GM12878 (cell line): ENCODE measurements at regions not wholly inside any gene's neighbourhood (a gene's known extent, or its start where the extent isn't known, plus 50 kb on each side); places are given as distances from the start of the nearest gene placed in this dataset.

Experiments used
- CBFB ChIP-seq: IDR thresholded peaks from 2 replicates; pipeline ENCODE4 v1.6.1; 2016; ENCODE audit warnings: antibody characterized with exemption, low read depth
- CEBPZ ChIP-seq: fragments of 150-350 bp; IDR thresholded peaks from 2 replicates; pipeline ENCODE4 v1.6.1; 2016; ENCODE audit warnings: low read depth, low read length
- CHD1 ChIP-seq: IDR thresholded peaks from 2 replicates; pipeline ENCODE4 v1.6.1; 2012; ENCODE audit warnings: low read depth, low read length, improper control_type of control experiment
- CTCF ChIP-seq, 3 experiments: IDR thresholded peaks in 2 of 3; conservative IDR thresholded peaks in 1 of 3; 2 replicates each; pipeline ENCODE4 v1.5.1; 2011; ENCODE audit warnings: low read depth in 3 of 3, low read length in 3 of 3, mild to moderate bottlenecking in 3 of 3, control low read depth in 2 of 3, moderate library complexity in 2 of 3, inconsistent platforms in 1 of 3, mixed read lengths in 1 of 3; ENCODE audit not compliant: control insufficient read depth in 2 of 3, insufficient read depth in 1 of 3; ENCODE audit errors: extremely low read depth in 1 of 3
- EP300 ChIP-seq, 2 experiments: fragments of 150-350 bp in 1 of 2; IDR thresholded peaks; 2 replicates each; pipeline ENCODE4 v1.6.1; 2011 to 2012; ENCODE audit warnings: low read depth in 2 of 2, low read length in 2 of 2, borderline replicate concordance in 1 of 2, improper control_type of control experiment in 1 of 2, inconsistent platforms in 1 of 2; ENCODE audit not compliant: control insufficient read depth in 1 of 2
- EZH2 ChIP-seq: IDR thresholded peaks from 2 replicates; pipeline ENCODE4 v1.6.1; 2012; ENCODE audit warnings: low read depth, mild to moderate bottlenecking, control low read depth, inconsistent platforms, low read length, borderline replicate concordance; ENCODE audit not compliant: control insufficient read depth
- HDAC2 ChIP-seq: fragments of 200-600 bp; sonication (generic); IDR thresholded peaks from 2 replicates; pipeline ENCODE4 v1.6.1; 2017
- MEF2A ChIP-seq: IDR thresholded peaks from 2 replicates; pipeline ENCODE4 v1.6.1; 2011; ENCODE audit warnings: low read depth, mild to moderate bottlenecking, low read length, moderate library complexity; ENCODE audit not compliant: insufficient read depth
- MYC ChIP-seq: IDR thresholded peaks from 2 replicates; pipeline ENCODE4 v1.6.1; 2011; ENCODE audit warnings: mild to moderate bottlenecking, low read length, moderate library complexity, inconsistent platforms; ENCODE audit not compliant: insufficient read depth, insufficient replicate concordance, insufficient read length, severe bottlenecking
- PBX3 ChIP-seq: IDR thresholded peaks from 2 replicates; pipeline ENCODE4 v1.6.1; 2011; ENCODE audit warnings: mild to moderate bottlenecking, low read depth, low read length, moderate library complexity; ENCODE audit not compliant: insufficient replicate concordance
- POLR2A ChIP-seq: IDR thresholded peaks from 2 replicates; pipeline ENCODE4 v1.6.1; 2011; ENCODE audit warnings: low read depth, mild to moderate bottlenecking, low read length
- RUNX3 ChIP-seq: IDR thresholded peaks from 2 replicates; pipeline ENCODE4 v1.6.1; 2012; ENCODE audit warnings: low read length, inconsistent platforms
- USF2 ChIP-seq: IDR thresholded peaks from 2 replicates; pipeline ENCODE4 v1.6.1; 2011; ENCODE audit warnings: low read depth, low read length, improper control_type of control experiment, borderline replicate concordance
- ZNF384 ChIP-seq: IDR thresholded peaks from 2 replicates; pipeline ENCODE4 v1.6.1; 2012; ENCODE audit warnings: low read depth, mild to moderate bottlenecking, low read length, improper control_type of control experiment, borderline replicate concordance

- TF ChIP-seq CTCF (IDR thresholded peaks at IDR 0.05 in 2 of 3, conservative IDR thresholded peaks at IDR 0.05 in 1 of 3; ENCODE audit: control insufficient read depth in 2 of 3, extremely low read depth in 1 of 3, insufficient read depth in 1 of 3, low read depth in 3 of 3, low read length in 3 of 3) (no peak), EP300 (IDR thresholded peaks at IDR 0.05; ENCODE audit: borderline replicate concordance in 1 of 2, control insufficient read depth in 1 of 2, low read depth in 2 of 2, low read length in 2 of 2) (no peak), RUNX3 (no peak), PBX3 (no peak), POLR2A (no peak), CEBPZ (no peak), USF2 (no peak), EZH2 (no peak), MYC (no peak), ZNF384 (no peak), MEF2A (no peak), CHD1 (no peak), CBFB (no peak), HDAC2 (no peak)
These were observed 64.2 kb upstream of the SH3RF3 start for GRCh38 chr2:109064660-109065390.
